Fibroblast of skin of back (primary cell): ENCODE measurements at regions not wholly inside any gene's neighbourhood (a gene's known extent, or its start where the extent isn't known, plus 50 kb on each side); places are given as distances from the start of the nearest gene placed in this dataset.

Experiments
- DNase-seq: peaks from one replicate; pipeline ENCODE4 v3.0.0-alpha.2; 2013

- DNase-seq = no peak
These were observed 60.0 kb upstream of the SPRY2 start for GRCh38 chr13:80400865-80401426.

- DNase-seq = no peak
These were observed 59.4 kb upstream of the SPRY2 start for GRCh38 chr13:80400164-80400864.

- DNase-seq = no peak
These were observed 58.6 kb upstream of the SPRY2 start for GRCh38 chr13:80399340-80400163.
